ENCODE measurements at regions not wholly inside any gene's neighbourhood (a gene's known extent, or its start where the extent isn't known, plus 50 kb on each side); places are given as distances from the start of the nearest gene placed in this dataset.

DNA sequence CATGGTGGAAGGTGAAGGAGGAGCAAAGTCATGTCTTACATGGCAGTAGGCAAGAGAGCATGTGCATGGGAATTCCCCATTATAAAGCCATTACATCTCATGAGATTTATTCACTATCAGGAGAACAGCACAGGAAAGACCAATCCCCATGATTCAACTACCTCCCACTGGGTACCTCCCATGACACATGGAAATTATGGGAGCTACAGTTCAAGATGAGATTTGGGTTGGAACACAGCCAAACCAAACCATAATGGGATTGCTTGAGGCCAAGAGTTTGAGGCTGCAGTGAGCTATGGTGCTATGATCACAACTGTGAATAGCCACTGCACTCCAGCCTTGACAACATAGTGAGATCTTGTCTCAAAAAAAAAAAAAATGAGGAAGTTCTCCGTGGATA is 581.8 kb downstream of the TAF11L14 start:
- no peak overlapping the region for H3K4me3 ChIP-seq (ENCODE audit: low read depth, low read length)
- no peak overlapping the region for H3K27ac ChIP-seq (ENCODE audit: extremely low read depth, low read depth, low read length)
- no peaks in the 10 kb centered on the region for H3K9me3 ChIP-seq (ENCODE audit: control insufficient read depth, insufficient read depth, low read depth, low read length)
- no peaks in the 10 kb centered on the region for H3K4me1 ChIP-seq (ENCODE audit: control insufficient read depth, insufficient read depth, low read length)
- no peaks in the 10 kb centered on the region for H3K36me3 ChIP-seq (ENCODE audit: control insufficient read depth in 2 of 2, insufficient read depth in 1 of 2, low read length in 2 of 2)
- TF ChIP-seq, protein P1, sequence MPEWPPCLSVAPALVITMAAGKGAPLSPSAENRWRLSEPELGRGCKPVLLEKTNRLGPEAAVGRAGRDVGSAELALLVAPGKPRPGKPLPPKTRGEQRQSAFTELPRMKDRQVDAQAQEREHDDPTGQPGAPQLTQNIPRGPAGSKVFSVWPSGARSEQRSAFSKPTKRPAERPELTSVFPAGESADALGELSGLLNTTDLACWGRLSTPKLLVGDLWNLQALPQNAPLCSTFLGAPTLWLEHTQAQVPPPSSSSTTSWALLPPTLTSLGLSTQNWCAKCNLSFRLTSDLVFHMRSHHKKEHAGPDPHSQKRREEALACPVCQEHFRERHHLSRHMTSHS (tag by site-specific recombination; IDR thresholded peaks at IDR 0.05): no peak
- no peak for TF ChIP-seq ZNF140 (tag by site-specific recombination; IDR thresholded peaks at IDR 0.05)
- TF ChIP-seq, protein P2, sequence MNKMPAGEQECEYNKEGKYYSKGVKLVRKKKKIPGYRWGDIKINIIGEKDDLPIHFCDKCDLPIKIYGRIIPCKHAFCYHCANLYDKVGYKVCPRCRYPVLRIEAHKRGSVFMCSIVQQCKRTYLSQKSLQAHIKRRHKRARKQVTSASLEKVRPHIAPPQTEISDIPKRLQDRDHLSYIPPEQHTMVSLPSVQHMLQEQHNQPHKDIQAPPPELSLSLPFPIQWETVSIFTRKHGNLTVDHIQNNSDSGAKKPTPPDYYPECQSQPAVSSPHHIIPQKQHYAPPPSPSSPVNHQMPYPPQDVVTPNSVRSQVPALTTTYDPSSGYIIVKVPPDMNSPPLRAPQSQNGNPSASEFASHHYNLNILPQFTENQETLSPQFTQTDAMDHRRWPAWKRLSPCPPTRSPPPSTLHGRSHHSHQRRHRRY (tag by site-specific recombination; IDR thresholded peaks at IDR 0.05): no peak
- no peak for TF ChIP-seq ZFP3 (tag by site-specific recombination; IDR thresholded peaks at IDR 0.05; ENCODE audit: low read depth)
- TF ChIP-seq, protein P3, sequence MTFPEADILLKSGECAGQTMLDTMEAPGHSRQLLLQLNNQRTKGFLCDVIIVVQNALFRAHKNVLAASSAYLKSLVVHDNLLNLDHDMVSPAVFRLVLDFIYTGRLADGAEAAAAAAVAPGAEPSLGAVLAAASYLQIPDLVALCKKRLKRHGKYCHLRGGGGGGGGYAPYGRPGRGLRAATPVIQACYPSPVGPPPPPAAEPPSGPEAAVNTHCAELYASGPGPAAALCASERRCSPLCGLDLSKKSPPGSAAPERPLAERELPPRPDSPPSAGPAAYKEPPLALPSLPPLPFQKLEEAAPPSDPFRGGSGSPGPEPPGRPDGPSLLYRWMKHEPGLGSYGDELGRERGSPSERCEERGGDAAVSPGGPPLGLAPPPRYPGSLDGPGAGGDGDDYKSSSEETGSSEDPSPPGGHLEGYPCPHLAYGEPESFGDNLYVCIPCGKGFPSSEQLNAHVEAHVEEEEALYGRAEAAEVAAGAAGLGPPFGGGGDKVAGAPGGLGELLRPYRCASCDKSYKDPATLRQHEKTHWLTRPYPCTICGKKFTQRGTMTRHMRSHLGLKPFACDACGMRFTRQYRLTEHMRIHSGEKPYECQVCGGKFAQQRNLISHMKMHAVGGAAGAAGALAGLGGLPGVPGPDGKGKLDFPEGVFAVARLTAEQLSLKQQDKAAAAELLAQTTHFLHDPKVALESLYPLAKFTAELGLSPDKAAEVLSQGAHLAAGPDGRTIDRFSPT (tag by site-specific recombination; IDR thresholded peaks at IDR 0.05): no peak
- no peak for TF ChIP-seq SALL2 (tag by site-specific recombination; IDR thresholded peaks at IDR 0.05; ENCODE audit: borderline replicate concordance)
- TF ChIP-seq ZNF274 (IDR thresholded peaks at IDR 0.05; ENCODE audit: low read length): no peak
- no peak for TF ChIP-seq ZNF274 (tag by site-specific recombination; IDR thresholded peaks at IDR 0.05; ENCODE audit: borderline replicate concordance)
- TF ChIP-seq ZNF404 (tag by site-specific recombination; IDR thresholded peaks at IDR 0.05): no peak
- TF ChIP-seq, protein P4, sequence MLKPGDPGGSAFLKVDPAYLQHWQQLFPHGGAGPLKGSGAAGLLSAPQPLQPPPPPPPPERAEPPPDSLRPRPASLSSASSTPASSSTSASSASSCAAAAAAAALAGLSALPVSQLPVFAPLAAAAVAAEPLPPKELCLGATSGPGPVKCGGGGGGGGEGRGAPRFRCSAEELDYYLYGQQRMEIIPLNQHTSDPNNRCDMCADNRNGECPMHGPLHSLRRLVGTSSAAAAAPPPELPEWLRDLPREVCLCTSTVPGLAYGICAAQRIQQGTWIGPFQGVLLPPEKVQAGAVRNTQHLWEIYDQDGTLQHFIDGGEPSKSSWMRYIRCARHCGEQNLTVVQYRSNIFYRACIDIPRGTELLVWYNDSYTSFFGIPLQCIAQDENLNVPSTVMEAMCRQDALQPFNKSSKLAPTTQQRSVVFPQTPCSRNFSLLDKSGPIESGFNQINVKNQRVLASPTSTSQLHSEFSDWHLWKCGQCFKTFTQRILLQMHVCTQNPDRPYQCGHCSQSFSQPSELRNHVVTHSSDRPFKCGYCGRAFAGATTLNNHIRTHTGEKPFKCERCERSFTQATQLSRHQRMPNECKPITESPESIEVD (tag by site-specific recombination; IDR thresholded peaks at IDR 0.05): no peak
- no peak for TF ChIP-seq ZSCAN23 (tag by site-specific recombination; IDR thresholded peaks at IDR 0.05)
- no peak for TF ChIP-seq ZNF654 (tag by site-specific recombination; IDR thresholded peaks at IDR 0.05; ENCODE audit: low read depth)
- no peak for TF ChIP-seq ZNF174 (tag by site-specific recombination; IDR thresholded peaks at IDR 0.05)
- no peak for TF ChIP-seq ZNF335 (tag by site-specific recombination; conservative IDR thresholded peaks at IDR 0.05)
- no peak for TF ChIP-seq ZNF416 (tag by site-specific recombination; IDR thresholded peaks at IDR 0.05)
- TF ChIP-seq ZIC2 (tag by site-specific recombination; IDR thresholded peaks at IDR 0.05): no peak
- TF ChIP-seq ZNF555 (tag by site-specific recombination; conservative IDR thresholded peaks at IDR 0.05): no peak
- TF ChIP-seq ZNF530 (tag by site-specific recombination; IDR thresholded peaks at IDR 0.05; ENCODE audit: low read depth): no peak
- TF ChIP-seq, protein P5, sequence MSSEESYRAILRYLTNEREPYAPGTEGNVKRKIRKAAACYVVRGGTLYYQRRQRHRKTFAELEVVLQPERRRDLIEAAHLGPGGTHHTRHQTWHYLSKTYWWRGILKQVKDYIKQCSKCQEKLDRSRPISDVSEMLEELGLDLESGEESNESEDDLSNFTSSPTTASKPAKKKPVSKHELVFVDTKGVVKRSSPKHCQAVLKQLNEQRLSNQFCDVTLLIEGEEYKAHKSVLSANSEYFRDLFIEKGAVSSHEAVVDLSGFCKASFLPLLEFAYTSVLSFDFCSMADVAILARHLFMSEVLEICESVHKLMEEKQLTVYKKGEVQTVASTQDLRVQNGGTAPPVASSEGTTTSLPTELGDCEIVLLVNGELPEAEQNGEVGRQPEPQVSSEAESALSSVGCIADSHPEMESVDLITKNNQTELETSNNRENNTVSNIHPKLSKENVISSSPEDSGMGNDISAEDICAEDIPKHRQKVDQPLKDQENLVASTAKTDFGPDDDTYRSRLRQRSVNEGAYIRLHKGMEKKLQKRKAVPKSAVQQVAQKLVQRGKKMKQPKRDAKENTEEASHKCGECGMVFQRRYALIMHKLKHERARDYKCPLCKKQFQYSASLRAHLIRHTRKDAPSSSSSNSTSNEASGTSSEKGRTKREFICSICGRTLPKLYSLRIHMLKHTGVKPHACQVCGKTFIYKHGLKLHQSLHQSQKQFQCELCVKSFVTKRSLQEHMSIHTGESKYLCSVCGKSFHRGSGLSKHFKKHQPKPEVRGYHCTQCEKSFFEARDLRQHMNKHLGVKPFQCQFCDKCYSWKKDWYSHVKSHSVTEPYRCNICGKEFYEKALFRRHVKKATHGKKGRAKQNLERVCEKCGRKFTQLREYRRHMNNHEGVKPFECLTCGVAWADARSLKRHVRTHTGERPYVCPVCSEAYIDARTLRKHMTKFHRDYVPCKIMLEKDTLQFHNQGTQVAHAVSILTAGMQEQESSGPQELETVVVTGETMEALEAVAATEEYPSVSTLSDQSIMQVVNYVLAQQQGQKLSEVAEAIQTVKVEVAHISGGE (tag by site-specific recombination; conservative IDR thresholded peaks at IDR 0.05; ENCODE audit: low read depth): no peak
- no peak for TF ChIP-seq ZNF16 (tag by site-specific recombination; IDR thresholded peaks at IDR 0.05; ENCODE audit: low read depth)
- ChIA-PET CTCF (interaction anchor here (0.8 kb wide), 1 partner anchor 93 kb away, joined by 3 read pairs; no protein-coding TSS in a partner anchor), POLR2A (interaction anchor here (0.6 kb wide), 1 partner anchor 16 kb away, joined by 3 read pairs; no protein-coding TSS in a partner anchor)

Measured in HEK293 (cell line).